ENCODE measurements at regions not wholly inside any gene's neighbourhood (a gene's known extent, or its start where the extent isn't known, plus 50 kb on each side); places are given as distances from the start of the nearest gene placed in this dataset.

DNA sequence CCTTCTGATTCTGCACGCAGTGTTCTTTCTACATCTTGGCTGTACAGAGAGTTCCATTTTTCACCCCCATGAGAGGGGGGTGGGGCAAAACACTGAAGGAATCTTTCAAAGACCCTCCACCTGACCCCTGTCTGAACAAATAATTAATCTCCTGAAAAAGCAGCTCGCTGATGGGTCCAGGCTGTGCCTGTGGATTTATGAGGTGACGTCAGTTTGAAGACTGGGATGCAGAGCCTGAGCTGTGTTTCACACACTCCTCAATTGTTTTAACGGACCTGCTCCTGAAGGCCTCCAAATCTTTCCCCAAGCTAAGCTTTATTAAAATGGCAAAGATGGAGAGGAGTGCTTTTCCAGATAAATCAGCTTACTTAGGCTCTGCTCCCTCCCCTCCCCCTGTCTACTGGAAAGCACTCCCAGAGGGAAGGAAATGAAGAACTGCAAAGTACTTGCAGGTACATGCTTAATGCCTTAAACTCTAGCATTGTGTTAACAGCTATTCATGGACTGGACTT lies 390.2 kb upstream of the TNP1 start:
- TF ChIP-seq, protein P1, sequence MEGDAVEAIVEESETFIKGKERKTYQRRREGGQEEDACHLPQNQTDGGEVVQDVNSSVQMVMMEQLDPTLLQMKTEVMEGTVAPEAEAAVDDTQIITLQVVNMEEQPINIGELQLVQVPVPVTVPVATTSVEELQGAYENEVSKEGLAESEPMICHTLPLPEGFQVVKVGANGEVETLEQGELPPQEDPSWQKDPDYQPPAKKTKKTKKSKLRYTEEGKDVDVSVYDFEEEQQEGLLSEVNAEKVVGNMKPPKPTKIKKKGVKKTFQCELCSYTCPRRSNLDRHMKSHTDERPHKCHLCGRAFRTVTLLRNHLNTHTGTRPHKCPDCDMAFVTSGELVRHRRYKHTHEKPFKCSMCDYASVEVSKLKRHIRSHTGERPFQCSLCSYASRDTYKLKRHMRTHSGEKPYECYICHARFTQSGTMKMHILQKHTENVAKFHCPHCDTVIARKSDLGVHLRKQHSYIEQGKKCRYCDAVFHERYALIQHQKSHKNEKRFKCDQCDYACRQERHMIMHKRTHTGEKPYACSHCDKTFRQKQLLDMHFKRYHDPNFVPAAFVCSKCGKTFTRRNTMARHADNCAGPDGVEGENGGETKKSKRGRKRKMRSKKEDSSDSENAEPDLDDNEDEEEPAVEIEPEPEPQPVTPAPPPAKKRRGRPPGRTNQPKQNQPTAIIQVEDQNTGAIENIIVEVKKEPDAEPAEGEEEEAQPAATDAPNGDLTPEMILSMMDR (conservative IDR thresholded peaks at IDR 0.05; ENCODE audit: low read depth, low read length): no peak
- TF ChIP-seq EZH2 (IDR thresholded peaks at IDR 0.05; ENCODE audit: borderline replicate concordance, low read depth, low read length, poor library complexity, severe bottlenecking): no peak
- BruUV-seq (replicated peaks): no TSS peak
- peaks cover 19% of the 10 kb centered on the region for H3K4me1 ChIP-seq (ENCODE audit: insufficient read depth, low read length, poor library complexity, severe bottlenecking)
- DNase-seq (ENCODE audit: low spot score): no peak
- H3K27ac ChIP-seq (ENCODE audit: low read depth, low read length, poor library complexity, severe bottlenecking): no peak overlapping the region
- POLR2A ChIA-PET (ENCODE audit: low non-redundant PET): no interaction called here
- H3K4me3 ChIP-seq (ENCODE audit: low read depth, low read length, poor library complexity, severe bottlenecking): no peak overlapping the region
- CTCF ChIA-PET: no interaction called here
- intact Hi-C loops (cut with micrococcal nuclease; ENCODE audit: unreplicated experiment): no loop called here
- no peaks in the 10 kb centered on the region for H3K36me3 ChIP-seq (ENCODE audit: insufficient read depth, low read length, poor library complexity, severe bottlenecking)
- no peaks in the 10 kb centered on the region for H3K9me3 ChIP-seq (ENCODE audit: low read depth, low read length, poor library complexity, severe bottlenecking)
- no peaks in the 10 kb centered on the region for H3K27me3 ChIP-seq (replicated peaks; ENCODE audit: insufficient read depth, low read depth, low read length, poor library complexity)

- POLR2A ChIA-PET (ENCODE audit: low non-redundant PET): no interaction called here
- no peak overlapping the region for H3K27ac ChIP-seq (ENCODE audit: low read depth, low read length, poor library complexity, severe bottlenecking)
- CTCF ChIA-PET: no interaction called here
Measured at GRCh38 chr2:217249121-217250012, 389.5 kb upstream of the TNP1 start.

DNA sequence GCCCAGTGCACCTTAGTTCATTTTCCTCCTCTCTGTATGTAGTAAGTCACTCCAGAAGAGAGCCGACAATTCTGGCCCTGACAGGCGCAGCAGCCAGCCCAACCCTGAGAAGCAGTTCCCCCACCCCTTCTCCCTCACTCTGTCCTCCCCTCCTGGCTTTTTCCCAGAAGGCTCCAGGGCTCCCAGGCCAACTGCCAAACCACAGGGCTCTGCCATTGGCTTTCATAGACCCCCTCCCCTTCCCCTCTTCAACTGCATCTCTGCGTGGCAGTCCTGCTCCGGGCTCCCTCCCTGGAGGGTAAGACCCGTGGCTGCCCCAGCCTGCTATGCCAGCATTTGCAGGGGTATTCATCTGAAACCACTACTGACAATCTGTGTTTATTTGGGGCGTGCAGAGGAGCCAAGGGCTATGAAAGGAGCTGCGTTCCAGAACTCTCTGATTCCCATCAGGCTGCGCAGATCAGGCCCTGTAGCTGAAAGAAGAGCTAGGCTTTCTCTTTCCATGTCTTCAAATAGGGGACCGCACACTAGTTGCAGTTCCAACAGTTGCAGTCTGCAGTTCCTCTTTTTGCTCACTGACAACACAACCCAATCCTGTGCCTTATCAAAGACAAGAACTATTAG lies 388.6 kb upstream of the TNP1 start:
- ChIA-PET CTCF (no interaction called here), POLR2A (ENCODE audit: low non-redundant PET) (interaction anchor here (0.6 kb wide), 1 partner anchor 127 kb away, joined by 5 read pairs; no protein-coding TSS in a partner anchor)
- no peak overlapping the region for H3K27ac ChIP-seq (ENCODE audit: low read depth, low read length, poor library complexity, severe bottlenecking)

More at GRCh38 chr2:217249121-217250012, 389.5 kb upstream of the TNP1 start:
- H3K36me3 ChIP-seq (ENCODE audit: insufficient read depth, low read length, poor library complexity, severe bottlenecking): no peaks in the 10 kb centered on the region
- H3K4me1 ChIP-seq (ENCODE audit: insufficient read depth, low read length, poor library complexity, severe bottlenecking): peaks cover 19% of the 10 kb centered on the region
- BruUV-seq (replicated peaks): no TSS peak
- no peak for DNase-seq (ENCODE audit: low spot score)
- no peak overlapping the region for H3K4me3 ChIP-seq (ENCODE audit: low read depth, low read length, poor library complexity, severe bottlenecking)
- no peaks in the 10 kb centered on the region for H3K9me3 ChIP-seq (ENCODE audit: low read depth, low read length, poor library complexity, severe bottlenecking)
- TF ChIP-seq, protein P1 (conservative IDR thresholded peaks at IDR 0.05; ENCODE audit: low read depth, low read length): no peak
- intact Hi-C loops (cut with micrococcal nuclease; ENCODE audit: unreplicated experiment): no loop called here
- no peaks in the 10 kb centered on the region for H3K27me3 ChIP-seq (replicated peaks; ENCODE audit: insufficient read depth, low read depth, low read length, poor library complexity)

More for the DNA sequence above, 388.6 kb upstream of the TNP1 start:
- no peaks in the 10 kb centered on the region for H3K9me3 ChIP-seq (ENCODE audit: low read depth, low read length, poor library complexity, severe bottlenecking)
- H3K4me3 ChIP-seq (ENCODE audit: low read depth, low read length, poor library complexity, severe bottlenecking): no peak overlapping the region
- H3K27me3 ChIP-seq (replicated peaks; ENCODE audit: insufficient read depth, low read depth, low read length, poor library complexity): no peaks in the 10 kb centered on the region
- no peak for TF ChIP-seq EZH2 (IDR thresholded peaks at IDR 0.05; ENCODE audit: borderline replicate concordance, low read depth, low read length, poor library complexity, severe bottlenecking)
- TF ChIP-seq, protein P1 (conservative IDR thresholded peaks at IDR 0.05; ENCODE audit: low read depth, low read length): no peak
- intact Hi-C loops (cut with micrococcal nuclease; ENCODE audit: unreplicated experiment): no loop called here
- BruUV-seq (replicated peaks): no TSS peak
- peaks cover 19% of the 10 kb centered on the region for H3K4me1 ChIP-seq (ENCODE audit: insufficient read depth, low read length, poor library complexity, severe bottlenecking)
- no peaks in the 10 kb centered on the region for H3K36me3 ChIP-seq (ENCODE audit: insufficient read depth, low read length, poor library complexity, severe bottlenecking)
- peak; percentile 64 for DNase-seq (ENCODE audit: low spot score)
